PC-9 (cell line): ENCODE measurements at regions not wholly inside any gene's neighbourhood (a gene's known extent, or its start where the extent isn't known, plus 50 kb on each side); places are given as distances from the start of the nearest gene placed in this dataset.

ENCODE experiments used
- EZH2 ChIP-seq: fragments of 200-600 bp; sonication (generic); IDR thresholded peaks from 2 replicates; pipeline ENCODE4 v1.8.0; 2017; ENCODE audit warnings: antibody characterized with exemption, low read depth
- TF ChIP-seq, protein P1 (sequence below): fragments of 200-600 bp; sonication (generic); conservative IDR thresholded peaks from 2 replicates; pipeline ENCODE4 v1.6.1; 2017; ENCODE audit warnings: mixed run types, antibody characterized with exemption, mild to moderate bottlenecking, moderate library complexity

DNA sequence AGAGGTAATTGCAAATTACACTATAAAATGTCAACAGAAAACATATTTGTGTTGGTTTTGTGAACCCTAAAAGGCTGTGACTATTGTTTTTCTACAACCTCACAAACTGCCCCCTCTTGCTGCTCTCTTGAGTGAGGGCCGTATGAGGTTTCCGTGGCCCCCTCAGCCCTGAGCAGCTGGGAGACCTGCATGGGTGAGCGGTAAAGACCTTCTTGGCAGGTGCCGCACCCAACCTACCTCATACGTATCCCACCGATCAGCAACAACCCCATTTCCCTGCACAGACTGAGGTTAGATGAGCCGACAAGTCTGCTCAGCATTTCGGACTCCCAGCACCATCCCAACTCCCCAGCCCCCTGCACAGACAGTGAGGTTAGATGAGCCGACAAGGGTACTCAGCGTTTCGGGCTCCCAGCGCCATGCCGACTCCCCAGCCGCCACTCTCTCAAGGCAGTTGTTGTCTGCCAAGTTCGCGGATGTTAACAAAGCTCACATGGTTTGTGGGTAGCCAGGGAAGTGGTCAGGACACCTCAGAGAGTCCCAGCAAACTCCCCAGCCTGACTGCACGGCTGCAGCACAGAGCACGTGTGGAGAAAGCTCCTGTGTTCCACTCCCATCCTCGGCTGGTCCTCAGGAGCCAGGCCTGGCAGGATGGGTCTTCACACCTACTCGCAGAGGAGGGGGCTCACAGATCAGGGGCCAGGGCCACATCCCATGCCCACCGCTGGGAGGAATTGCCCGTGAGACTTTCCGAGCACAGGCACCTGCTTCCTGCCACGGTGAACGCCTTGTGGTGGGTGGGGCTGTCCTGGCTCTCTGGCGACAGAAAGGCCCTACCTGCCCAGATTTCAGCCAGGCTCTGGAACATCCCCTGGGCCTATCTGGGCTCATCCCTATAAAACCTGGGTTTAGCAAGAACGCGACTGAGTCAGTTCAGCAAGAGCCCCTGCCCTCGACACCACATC lies 502.9 kb downstream of the BRD1 start:
- TF ChIP-seq, protein P1, sequence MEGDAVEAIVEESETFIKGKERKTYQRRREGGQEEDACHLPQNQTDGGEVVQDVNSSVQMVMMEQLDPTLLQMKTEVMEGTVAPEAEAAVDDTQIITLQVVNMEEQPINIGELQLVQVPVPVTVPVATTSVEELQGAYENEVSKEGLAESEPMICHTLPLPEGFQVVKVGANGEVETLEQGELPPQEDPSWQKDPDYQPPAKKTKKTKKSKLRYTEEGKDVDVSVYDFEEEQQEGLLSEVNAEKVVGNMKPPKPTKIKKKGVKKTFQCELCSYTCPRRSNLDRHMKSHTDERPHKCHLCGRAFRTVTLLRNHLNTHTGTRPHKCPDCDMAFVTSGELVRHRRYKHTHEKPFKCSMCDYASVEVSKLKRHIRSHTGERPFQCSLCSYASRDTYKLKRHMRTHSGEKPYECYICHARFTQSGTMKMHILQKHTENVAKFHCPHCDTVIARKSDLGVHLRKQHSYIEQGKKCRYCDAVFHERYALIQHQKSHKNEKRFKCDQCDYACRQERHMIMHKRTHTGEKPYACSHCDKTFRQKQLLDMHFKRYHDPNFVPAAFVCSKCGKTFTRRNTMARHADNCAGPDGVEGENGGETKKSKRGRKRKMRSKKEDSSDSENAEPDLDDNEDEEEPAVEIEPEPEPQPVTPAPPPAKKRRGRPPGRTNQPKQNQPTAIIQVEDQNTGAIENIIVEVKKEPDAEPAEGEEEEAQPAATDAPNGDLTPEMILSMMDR = no peak
- no peak for TF ChIP-seq EZH2
